Tibial artery (tissue), 4 donors: ENCODE measurements at regions not wholly inside any gene's neighbourhood (a gene's known extent, or its start where the extent isn't known, plus 50 kb on each side); places are given as distances from the start of the nearest gene placed in this dataset.

Source experiments
- DNase-seq, 2 donors: peaks; one replicate each; pipeline ENCODE4 v3.0.0-alpha.2; 2019
- H3K27ac ChIP-seq, 2 donors: fragments of 200-600 bp; sonication (generic) in 1 of 2; 1 replicate in 1 of 2; 2 replicates in 1 of 2; pipeline ENCODE4 v1.5.1; 2018 to 2019; ENCODE audit warnings: mild to moderate bottlenecking in 1 of 2
- H3K27me3 ChIP-seq, 2 donors: fragments of 200-600 bp; sonication (generic) in 1 of 2; one replicate each; pipeline versions ENCODE4 v1.5.1 to v1.6.0; 2016 to 2019
- H3K36me3 ChIP-seq, 3 donors: fragments of 200-600 bp; sonication (generic) in 2 of 3; one replicate each; pipeline ENCODE4 v1.5.1; 2016 to 2019; ENCODE audit warnings: mild to moderate bottlenecking in 2 of 3
- H3K4me1 ChIP-seq, 4 donors: fragments of 200-600 bp; sonication (generic) in 2 of 4; 1 replicate in 3 of 4; 2 replicates in 1 of 4; pipeline ENCODE4 v1.5.1; 2016 to 2019
- H3K4me3 ChIP-seq, 2 donors: fragments of 200-600 bp; sonication (generic) in 1 of 2; 1 replicate in 1 of 2; 2 replicates in 1 of 2; pipeline ENCODE4 v1.5.1; 2018 to 2019; ENCODE audit warnings: mild to moderate bottlenecking in 2 of 2
- H3K9me3 ChIP-seq, 3 donors: fragments of 200-600 bp; sonication (generic) in 1 of 3; one replicate each; pipeline ENCODE4 v1.5.1; 2016 to 2019
- intact Hi-C: fragments of 100-400 bp; cut with DNase I; formaldehyde crosslinking; loops from one replicate; pipeline ENCODE4 v1.15.0; 2023; ENCODE audit warnings: low total_unique reads
- TF ChIP-seq, protein P1 (sequence below), 2 experiments: fragments of 200-600 bp in 1 of 2; fragments of 450-650 bp in 1 of 2; IDR thresholded peaks; one replicate each; pipeline ENCODE4 v1.5.1; 2017 to 2019; ENCODE audit warnings: antibody characterized with exemption in 2 of 2, mild to moderate bottlenecking in 1 of 2, moderate library complexity in 1 of 2

DNA sequence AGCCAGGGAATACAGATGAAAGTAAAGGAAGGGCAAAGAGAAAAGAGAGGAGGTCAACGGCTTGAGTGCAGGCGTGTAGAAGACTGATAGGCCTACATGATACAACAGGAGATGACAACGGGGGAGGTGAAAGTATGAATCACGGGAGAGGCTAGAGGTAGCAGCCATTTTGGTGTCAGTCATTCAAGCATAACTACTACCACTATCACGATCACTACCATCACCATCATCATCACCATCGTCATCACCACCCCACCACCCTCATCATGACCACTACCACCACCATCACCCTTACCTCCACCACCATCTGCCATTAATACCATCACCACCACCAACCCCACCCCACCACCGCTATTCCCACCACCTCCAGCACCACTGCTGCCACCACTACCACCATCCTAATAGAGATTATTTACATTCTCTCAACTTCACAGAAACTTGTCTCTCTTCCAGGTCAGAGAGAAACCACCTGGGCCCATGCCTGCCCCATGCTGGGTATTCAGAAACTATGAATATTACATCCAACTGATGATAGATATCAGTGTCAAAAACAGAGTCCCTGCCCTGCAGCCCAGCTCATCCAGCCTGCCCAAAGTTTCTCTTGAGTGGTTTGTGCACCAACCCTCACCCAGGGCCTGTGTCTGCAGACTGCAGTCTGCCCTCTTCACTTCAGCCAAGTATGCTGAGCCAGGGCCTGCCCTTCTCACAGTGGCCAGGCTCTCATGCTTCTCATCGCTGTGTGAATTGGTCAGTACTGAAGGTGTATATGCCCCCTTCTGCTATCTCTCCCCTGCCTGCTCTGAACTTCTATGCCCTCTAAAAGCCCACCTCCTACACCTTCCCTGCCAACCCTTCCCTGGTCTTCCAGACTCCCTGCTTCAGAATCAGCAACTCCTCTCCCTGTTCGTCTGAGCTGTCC, 215.6 kb upstream of the TLE3 start:
- Histone ChIP-seq H3K27me3 (peaks cover 0 to 4% of the 10 kb centered on the region in 2 donors), H3K9me3 (no peaks in the 10 kb centered on the region), H3K4me1 (no peaks in the 10 kb centered on the region), H3K36me3 (no peaks in the 10 kb centered on the region), H3K27ac (no peak overlapping the region), H3K4me3 (no peak overlapping the region)
- TF ChIP-seq, protein P1, sequence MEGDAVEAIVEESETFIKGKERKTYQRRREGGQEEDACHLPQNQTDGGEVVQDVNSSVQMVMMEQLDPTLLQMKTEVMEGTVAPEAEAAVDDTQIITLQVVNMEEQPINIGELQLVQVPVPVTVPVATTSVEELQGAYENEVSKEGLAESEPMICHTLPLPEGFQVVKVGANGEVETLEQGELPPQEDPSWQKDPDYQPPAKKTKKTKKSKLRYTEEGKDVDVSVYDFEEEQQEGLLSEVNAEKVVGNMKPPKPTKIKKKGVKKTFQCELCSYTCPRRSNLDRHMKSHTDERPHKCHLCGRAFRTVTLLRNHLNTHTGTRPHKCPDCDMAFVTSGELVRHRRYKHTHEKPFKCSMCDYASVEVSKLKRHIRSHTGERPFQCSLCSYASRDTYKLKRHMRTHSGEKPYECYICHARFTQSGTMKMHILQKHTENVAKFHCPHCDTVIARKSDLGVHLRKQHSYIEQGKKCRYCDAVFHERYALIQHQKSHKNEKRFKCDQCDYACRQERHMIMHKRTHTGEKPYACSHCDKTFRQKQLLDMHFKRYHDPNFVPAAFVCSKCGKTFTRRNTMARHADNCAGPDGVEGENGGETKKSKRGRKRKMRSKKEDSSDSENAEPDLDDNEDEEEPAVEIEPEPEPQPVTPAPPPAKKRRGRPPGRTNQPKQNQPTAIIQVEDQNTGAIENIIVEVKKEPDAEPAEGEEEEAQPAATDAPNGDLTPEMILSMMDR (IDR thresholded peaks at IDR 0.05): no peak
- intact Hi-C loops: no loop called here
- no peak for DNase-seq

DNA sequence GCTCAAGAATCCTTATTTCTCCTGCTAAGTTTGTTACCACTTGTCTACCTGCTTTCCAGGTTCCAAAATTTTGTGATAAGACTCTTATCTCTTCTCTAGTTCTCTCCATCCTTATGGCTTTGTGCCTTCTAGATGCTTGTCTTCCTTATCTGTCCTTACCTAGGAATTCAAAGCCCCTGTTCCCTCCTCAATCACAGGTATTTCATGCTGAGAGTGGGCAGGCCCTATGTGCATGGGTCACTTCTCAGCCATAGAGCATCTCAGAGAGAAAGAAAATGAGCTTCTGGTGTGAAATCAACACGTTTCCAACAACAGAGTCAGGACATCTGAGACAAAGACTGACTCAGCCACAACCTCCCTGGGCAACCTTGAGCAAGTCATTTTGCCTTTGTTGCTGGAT, 214.1 kb upstream of the TLE3 start:
- H3K27ac ChIP-seq: no peak overlapping the region
- H3K4me1 ChIP-seq: no peaks in the 10 kb centered on the region
- intact Hi-C loops: no loop called here
- no peak for DNase-seq
- H3K27me3 ChIP-seq: peaks cover 0 to 4% of the 10 kb centered on the region in 2 donors
- H3K9me3 ChIP-seq: no peaks in the 10 kb centered on the region
- H3K4me3 ChIP-seq: no peak overlapping the region
- TF ChIP-seq, protein P1 (IDR thresholded peaks at IDR 0.05): no peak
- no peaks in the 10 kb centered on the region for H3K36me3 ChIP-seq

DNA sequence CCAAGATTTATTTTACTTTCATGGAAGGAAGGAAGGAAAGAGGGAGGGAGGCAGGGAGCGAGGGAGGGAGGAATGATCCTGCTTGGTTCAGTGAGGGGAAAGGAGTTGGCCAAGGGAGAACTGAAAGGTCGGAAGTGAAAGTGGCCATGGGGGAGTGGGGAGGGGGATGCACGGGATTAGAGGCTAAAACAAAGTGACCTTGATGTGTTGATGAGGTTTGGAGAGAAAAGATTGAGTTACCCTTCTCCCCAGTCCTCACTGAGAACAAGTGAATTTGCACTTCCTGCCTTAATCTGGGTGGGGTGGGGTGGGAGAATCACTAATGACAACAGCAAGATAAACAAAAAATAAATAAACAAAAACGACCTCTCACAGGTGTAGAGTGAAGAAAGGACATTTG, 212.0 kb upstream of the TLE3 start:
- H3K9me3 ChIP-seq: no peaks in the 10 kb centered on the region
- H3K27ac ChIP-seq: no peak overlapping the region
- H3K36me3 ChIP-seq: no peaks in the 10 kb centered on the region
- H3K4me1 ChIP-seq: no peaks in the 10 kb centered on the region
- no peak overlapping the region for H3K4me3 ChIP-seq
- TF ChIP-seq, protein P1 (IDR thresholded peaks at IDR 0.05): no peak
- H3K27me3 ChIP-seq: peaks cover 0 to 4% of the 10 kb centered on the region in 2 donors
- intact Hi-C loops: no loop called here
- DNase-seq: no peak

DNA sequence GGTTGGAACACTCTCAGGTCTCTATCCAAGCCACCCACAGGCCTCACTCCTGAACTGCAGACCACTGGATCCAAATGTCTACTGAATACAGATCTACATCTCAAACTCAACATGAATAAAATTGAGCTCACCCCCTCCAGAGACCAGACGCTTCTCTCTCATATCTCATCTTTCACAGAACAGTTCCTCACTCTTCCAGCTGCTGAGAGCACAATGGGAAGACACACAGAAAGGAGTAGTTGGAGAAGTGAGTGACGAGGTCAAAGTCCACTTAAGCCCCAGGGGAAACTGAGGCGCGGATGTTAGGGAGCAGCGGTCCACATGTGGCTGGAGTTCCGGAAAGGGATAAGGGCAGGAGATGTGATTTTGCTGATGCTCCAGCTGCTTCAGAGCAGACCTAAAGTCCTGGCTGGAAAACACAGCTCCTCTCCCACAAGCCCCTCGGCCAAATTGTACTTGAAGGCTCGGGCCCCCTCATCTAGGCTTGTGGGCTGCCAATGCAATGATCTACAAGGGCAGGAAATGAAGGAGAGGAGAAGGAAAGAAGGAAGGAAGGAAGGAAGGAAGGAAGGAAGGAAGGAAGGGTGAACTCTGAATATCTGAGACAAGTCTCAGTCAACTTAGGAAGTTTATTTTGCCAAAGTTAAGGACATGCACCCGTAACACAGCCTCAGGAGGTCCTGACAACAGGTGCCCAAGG, 211.2 kb upstream of the TLE3 start:
- Histone ChIP-seq H3K27ac (no peak overlapping the region), H3K4me1 (no peaks in the 10 kb centered on the region), H3K9me3 (no peaks in the 10 kb centered on the region), H3K4me3 (no peak overlapping the region), H3K36me3 (no peaks in the 10 kb centered on the region), H3K27me3 (peaks cover 0 to 4% of the 10 kb centered on the region in 2 donors)
- intact Hi-C loops: no loop called here
- TF ChIP-seq, protein P1 (IDR thresholded peaks at IDR 0.05): no peak
- DNase-seq: no peak

DNA sequence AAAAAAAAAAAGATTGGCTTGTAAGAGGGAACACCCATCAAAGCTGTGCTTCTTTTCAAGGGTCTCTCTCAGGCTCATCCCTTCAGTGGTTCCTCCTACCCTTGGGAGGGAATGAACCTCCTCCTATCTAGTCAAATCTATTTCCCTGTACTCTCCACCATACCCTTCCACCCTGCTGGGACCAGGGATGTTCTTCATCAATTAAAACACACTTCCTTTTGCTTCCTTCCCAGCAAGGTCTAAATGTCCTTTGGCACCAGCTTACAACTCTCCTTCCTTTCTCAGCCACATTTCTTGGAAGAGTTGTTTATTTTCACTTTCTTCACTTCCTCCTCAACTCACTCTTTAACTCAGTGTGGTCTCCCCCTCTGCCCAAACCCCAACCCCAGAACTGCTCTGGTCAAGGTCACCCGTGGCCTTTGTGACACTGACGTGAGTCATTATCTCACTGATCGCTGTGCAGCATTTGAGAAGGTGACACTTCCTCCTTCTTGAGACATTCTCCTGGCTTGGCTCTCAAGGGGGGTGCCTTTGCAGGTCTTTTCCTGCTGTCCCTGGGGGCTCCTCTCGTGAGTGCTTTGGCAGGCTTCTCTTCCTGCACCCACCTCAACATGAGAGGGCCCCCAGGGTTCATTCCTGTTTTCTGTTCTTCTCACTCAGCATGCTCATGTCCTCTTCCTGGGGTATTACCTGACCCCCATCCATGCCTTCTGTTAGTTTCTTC, 210.5 kb upstream of the TLE3 start:
- H3K4me1 ChIP-seq: no peaks in the 10 kb centered on the region
- no peak overlapping the region for H3K27ac ChIP-seq
- no peak overlapping the region for H3K4me3 ChIP-seq
- DNase-seq: no peak
- intact Hi-C loops: no loop called here
- H3K36me3 ChIP-seq: no peaks in the 10 kb centered on the region
- H3K9me3 ChIP-seq: no peaks in the 10 kb centered on the region
- TF ChIP-seq, protein P1 (IDR thresholded peaks at IDR 0.05): no peak
- peaks cover 0 to 4% of the 10 kb centered on the region in 2 donors for H3K27me3 ChIP-seq
